Astrocyte of the cerebellum (primary cell): ENCODE measurements at regions not wholly inside any gene's neighbourhood (a gene's known extent, or its start where the extent isn't known, plus 50 kb on each side); places are given as distances from the start of the nearest gene placed in this dataset.

Experiments used
- DNase-seq: peaks from one replicate; pipeline ENCODE4 v3.0.0-alpha.2; 2011; ENCODE audit warnings: low read depth
- H3K4me3 ChIP-seq: 2 replicates; pipeline ENCODE4 v1.5.1; 2011; ENCODE audit warnings: mild to moderate bottlenecking, low read depth, low read length, moderate library complexity
- in situ Hi-C: cut with HindIII; loops from 2 replicates; pipeline ENCODE4 v1.10.0; 2017; ENCODE audit warnings: low sequenced_read_pairs
- TF ChIP-seq, protein P1 (sequence below): IDR thresholded peaks from 2 replicates; pipeline ENCODE4 v1.5.1; 2012; ENCODE audit warnings: low read length, low read depth, moderate library complexity, mild to moderate bottlenecking; ENCODE audit errors: missing control alignments

DNA sequence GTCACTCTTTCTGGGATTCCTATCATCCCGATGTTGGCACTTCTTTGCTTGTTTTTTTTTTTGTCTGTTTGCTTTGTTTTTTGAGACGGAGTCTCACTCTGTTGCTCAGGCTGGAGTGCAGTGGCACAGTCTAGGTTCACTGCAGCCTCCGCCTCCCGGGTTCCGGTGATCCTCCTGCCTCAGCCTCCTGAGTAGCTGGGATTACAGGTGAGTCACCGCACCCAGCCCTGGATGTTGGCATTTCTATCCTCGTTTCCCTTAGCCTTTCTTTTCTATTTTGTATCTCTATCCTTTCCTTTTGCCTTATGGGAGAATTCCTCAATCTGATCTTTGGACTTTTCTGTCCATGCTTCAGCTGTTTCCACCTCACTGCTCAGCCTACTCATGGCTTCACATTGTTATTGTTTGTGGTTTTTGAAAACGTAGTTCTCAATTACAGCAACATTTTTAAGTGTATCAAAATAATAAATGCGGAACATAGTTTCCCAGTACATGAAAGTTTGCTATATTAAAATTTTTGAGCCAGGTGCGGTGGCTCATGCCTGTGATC, 62.1 kb upstream of the ZNF516 start:
- peak; percentile 23 for DNase-seq
- no peak overlapping the region for H3K4me3 ChIP-seq
- in situ Hi-C loops = no loop called here

DNA sequence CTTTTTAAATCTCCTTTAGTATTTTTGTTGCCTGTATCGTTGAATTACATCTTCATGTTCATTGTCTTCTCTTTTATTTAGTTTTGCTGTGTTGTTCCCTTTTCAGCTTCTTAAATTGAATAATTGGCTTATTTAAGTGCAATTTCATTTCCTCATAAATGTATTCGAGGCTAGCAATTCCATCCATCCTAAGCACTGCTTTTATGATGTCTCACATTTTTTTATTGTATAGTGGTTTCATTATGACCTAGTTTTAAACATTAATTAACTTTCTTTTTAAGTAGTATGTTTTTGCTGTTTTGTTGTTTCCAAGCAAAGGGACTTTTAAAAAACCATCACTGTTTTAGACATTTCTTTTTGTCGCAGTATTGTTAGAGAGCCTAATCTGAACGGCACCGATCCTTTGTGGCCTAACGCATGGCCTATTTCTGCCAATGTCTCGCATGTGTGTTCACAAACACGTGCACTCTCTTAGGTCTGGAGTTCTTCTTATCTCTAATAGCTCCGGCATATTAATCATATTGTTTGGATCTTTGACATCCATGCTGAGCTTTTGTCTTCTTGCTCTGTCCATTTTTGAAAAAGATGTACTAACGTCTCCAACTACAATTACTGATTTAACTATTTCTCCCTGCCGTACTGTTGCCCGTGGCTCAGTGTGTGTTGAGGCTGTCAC, 59.6 kb upstream of the ZNF516 start:
- in situ Hi-C loops = no loop called here
- no peak for DNase-seq
- TF ChIP-seq, protein P1, sequence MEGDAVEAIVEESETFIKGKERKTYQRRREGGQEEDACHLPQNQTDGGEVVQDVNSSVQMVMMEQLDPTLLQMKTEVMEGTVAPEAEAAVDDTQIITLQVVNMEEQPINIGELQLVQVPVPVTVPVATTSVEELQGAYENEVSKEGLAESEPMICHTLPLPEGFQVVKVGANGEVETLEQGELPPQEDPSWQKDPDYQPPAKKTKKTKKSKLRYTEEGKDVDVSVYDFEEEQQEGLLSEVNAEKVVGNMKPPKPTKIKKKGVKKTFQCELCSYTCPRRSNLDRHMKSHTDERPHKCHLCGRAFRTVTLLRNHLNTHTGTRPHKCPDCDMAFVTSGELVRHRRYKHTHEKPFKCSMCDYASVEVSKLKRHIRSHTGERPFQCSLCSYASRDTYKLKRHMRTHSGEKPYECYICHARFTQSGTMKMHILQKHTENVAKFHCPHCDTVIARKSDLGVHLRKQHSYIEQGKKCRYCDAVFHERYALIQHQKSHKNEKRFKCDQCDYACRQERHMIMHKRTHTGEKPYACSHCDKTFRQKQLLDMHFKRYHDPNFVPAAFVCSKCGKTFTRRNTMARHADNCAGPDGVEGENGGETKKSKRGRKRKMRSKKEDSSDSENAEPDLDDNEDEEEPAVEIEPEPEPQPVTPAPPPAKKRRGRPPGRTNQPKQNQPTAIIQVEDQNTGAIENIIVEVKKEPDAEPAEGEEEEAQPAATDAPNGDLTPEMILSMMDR = no peak
- H3K4me3 ChIP-seq = no peak overlapping the region

More for the DNA sequence above, 62.1 kb upstream of the ZNF516 start:
- TF ChIP-seq, protein P1 = no peak

DNA sequence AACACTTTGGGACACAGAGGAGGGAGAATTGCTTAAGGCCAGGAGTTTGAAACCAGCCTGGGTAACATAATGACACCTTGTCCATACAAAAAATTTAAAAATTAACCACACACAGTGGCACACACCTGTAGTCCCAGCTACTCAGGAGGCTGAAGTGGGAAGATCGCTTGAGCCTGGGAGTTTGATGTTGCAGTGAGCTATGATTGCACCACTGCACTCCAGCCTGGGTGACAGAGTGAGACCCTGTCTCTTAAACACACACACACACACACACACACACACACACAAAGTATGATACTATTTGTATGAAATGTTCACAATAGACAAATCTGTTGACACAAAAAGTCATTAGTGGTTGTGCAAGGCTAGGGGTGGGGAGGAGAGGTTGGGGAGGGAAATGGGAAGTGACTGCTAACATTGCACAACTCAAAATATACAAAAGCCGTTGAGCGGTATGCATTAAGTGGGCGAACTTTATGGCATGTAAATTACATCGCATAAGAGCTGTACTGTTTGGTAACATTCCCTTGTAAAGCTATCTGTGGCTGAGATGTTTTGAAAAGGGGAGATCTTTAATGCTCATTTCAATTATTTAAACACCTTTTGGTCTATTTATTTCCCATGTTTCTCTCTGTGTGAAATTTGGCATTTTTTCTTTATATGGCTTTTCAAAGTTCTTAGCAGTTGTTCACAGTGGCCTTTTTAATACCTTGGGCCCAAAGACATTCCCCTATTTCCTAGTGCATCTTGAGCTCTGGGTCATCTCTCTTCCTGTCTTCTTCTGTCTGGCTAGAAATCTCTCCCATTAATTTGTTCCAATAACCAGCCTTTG, 58.9 kb upstream of the ZNF516 start:
- in situ Hi-C loops = no loop called here
- TF ChIP-seq, protein P1 = no peak
- no peak overlapping the region for H3K4me3 ChIP-seq
- DNase-seq = no peak

DNA sequence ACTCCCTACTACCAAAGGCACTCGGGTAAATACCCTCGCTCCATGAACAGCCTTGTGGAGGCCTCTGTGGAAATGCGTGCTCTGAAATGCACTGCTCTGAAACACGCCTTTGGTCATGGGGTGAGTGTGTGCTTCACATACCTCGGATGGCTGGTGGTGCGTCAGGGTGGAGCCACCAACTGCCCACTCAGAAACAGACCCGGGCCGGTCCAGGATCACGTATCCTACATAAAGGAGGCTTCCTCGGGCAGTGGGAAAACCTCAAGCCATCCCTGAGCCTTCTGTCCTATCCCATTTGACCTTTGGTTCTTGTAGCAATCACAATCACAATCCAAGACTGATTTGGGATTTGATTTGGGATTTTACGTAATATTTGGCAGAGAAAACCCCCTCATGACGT, 53.5 kb upstream of the ZNF516 start:
- TF ChIP-seq, protein P1 = no peak
- DNase-seq = no peak
- in situ Hi-C loops = no loop called here
- no peak overlapping the region for H3K4me3 ChIP-seq

DNA sequence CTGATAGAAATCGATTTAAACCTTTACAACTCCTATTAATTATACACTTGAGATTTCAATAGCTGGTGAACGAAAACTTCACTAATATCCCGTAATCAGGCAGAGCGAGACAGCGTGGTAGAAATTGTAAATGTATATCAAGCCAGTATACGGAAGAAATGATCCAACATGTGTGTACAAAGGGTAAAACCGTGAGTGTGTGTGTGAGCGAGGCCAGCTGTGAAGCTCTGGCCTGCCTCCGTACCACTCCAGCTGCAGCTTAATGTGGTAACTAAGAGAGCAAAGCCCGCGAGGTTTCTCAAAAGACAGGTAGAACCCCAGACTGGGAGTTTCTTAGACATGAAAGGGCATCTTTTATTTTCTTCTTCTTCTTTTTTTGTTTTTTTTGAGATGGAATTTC, 52.3 kb upstream of the ZNF516 start:
- in situ Hi-C loops = no loop called here
- TF ChIP-seq, protein P1 = no peak
- DNase-seq = no peak
- H3K4me3 ChIP-seq = no peak overlapping the region

DNA sequence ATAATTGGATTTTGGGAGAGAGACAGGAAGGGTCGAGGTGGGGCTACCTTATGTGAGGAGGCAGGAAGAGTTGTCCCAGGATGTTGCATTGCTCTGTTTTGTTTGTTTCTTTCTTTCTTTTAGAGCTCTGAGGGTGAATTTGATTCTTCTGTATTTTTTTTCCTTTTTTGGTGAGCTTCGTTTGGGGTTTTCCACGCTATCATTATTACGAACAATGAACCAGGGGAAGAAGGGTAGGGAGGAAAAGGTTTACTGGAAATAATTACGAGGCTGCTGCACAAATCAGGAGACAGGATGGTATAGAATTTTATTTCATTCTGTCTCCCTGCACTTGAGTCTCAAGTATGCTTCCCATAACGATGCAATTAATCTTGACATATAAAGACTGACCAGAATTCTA, 51.4 kb upstream of the ZNF516 start:
- H3K4me3 ChIP-seq = no peak overlapping the region
- TF ChIP-seq, protein P1 = no peak
- DNase-seq = no peak
- in situ Hi-C loops = no loop called here
